Testis (tissue), 2 donors: ENCODE measurements at regions not wholly inside any gene's neighbourhood (a gene's known extent, or its start where the extent isn't known, plus 50 kb on each side); places are given as distances from the start of the nearest gene placed in this dataset.

Experiments used
- POLR2A ChIP-seq: fragments of 450-650 bp; IDR thresholded peaks from one replicate; pipeline ENCODE4 v1.6.1; 2017; ENCODE audit warnings: antibody characterized with exemption, mild to moderate bottlenecking, moderate library complexity
- TF ChIP-seq, protein P1 (sequence below), 3 experiments: fragments of 450-650 bp in 2 of 3; fragments of 200-600 bp in 1 of 3; sonication (generic) in 1 of 3; IDR thresholded peaks; one replicate each; pipeline ENCODE4 v1.5.1; 2016 to 2019; ENCODE audit warnings: antibody characterized with exemption in 3 of 3, mild to moderate bottlenecking in 2 of 3, moderate library complexity in 1 of 3

DNA sequence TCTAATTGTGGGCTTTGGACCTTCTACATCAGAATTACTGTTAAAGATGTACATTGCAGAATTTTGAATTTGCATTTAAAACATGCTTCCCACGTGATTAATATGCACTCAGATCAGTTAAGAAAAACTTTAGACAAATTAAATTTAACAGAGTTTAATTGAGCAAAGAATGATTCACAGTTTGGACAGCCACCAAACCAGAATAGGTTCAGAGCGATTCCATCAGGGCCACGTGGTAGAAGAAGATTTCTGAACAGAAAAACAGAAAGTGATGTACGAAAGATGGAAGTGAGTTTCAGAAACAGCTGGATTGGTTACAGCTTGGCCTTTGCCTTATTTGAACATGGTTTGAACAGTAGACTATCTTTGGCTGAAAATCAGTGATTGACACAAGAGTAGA is 704.2 kb upstream of the MAP3K7 start:
- TF ChIP-seq, protein P1, sequence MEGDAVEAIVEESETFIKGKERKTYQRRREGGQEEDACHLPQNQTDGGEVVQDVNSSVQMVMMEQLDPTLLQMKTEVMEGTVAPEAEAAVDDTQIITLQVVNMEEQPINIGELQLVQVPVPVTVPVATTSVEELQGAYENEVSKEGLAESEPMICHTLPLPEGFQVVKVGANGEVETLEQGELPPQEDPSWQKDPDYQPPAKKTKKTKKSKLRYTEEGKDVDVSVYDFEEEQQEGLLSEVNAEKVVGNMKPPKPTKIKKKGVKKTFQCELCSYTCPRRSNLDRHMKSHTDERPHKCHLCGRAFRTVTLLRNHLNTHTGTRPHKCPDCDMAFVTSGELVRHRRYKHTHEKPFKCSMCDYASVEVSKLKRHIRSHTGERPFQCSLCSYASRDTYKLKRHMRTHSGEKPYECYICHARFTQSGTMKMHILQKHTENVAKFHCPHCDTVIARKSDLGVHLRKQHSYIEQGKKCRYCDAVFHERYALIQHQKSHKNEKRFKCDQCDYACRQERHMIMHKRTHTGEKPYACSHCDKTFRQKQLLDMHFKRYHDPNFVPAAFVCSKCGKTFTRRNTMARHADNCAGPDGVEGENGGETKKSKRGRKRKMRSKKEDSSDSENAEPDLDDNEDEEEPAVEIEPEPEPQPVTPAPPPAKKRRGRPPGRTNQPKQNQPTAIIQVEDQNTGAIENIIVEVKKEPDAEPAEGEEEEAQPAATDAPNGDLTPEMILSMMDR (IDR thresholded peaks at IDR 0.05), result no peak
- no peak for TF ChIP-seq POLR2A
